ENCODE measurements at regions not wholly inside any gene's neighbourhood (a gene's known extent, or its start where the extent isn't known, plus 50 kb on each side); places are given as distances from the start of the nearest gene placed in this dataset.

GRCh38 chr14:105888151-105888550, 361.8 kb downstream of the TMEM121 start:
- Histone ChIP-seq H3K9me3 (no peaks in the 10 kb centered on the region), H3K36me3 (ENCODE audit: low read depth) (no peaks in the 10 kb centered on the region), H3K4me3 (no peak overlapping the region), H3K4me1 (ENCODE audit: low read depth) (no peaks in the 10 kb centered on the region)
- ATAC-seq (no peak), DNase-seq (no peak)
- TF ChIP-seq CTCF (IDR thresholded peaks at IDR 0.05): no peak
- intact Hi-C loops (cut with DNase I, micrococcal nuclease): no loop called here

GRCh38 chr14:105888784-105889665, 362.6 kb downstream of the TMEM121 start:
- intact Hi-C loops (cut with DNase I, micrococcal nuclease): no loop called here
- DNase-seq: peak in 2 of 3 donors; percentile 7 to 27
- no peaks in the 10 kb centered on the region for H3K4me1 ChIP-seq (ENCODE audit: low read depth)
- no peaks in the 10 kb centered on the region for H3K9me3 ChIP-seq
- ATAC-seq: no peak
- H3K36me3 ChIP-seq (ENCODE audit: low read depth): no peaks in the 10 kb centered on the region
- no peak overlapping the region for H3K4me3 ChIP-seq
- TF ChIP-seq CTCF (IDR thresholded peaks at IDR 0.05): no peak

GRCh38 chr14:105889666-105890473, 363.5 kb downstream of the TMEM121 start:
- intact Hi-C loops (cut with DNase I, micrococcal nuclease): no loop called here
- peak in 2 of 3 donors; percentile 16 to 26 for DNase-seq
- H3K4me1 ChIP-seq (ENCODE audit: low read depth): no peaks in the 10 kb centered on the region
- no peaks in the 10 kb centered on the region for H3K36me3 ChIP-seq (ENCODE audit: low read depth)
- no peak for ATAC-seq
- no peak overlapping the region for H3K4me3 ChIP-seq
- TF ChIP-seq CTCF (IDR thresholded peaks at IDR 0.05): no peak
- H3K9me3 ChIP-seq: no peaks in the 10 kb centered on the region

GRCh38 chr14:105890474-105891220, 364.3 kb downstream of the TMEM121 start:
- ATAC-seq: no peak
- TF ChIP-seq CTCF (IDR thresholded peaks at IDR 0.05): no peak
- Histone ChIP-seq H3K9me3 (no peaks in the 10 kb centered on the region), H3K4me1 (ENCODE audit: low read depth) (no peaks in the 10 kb centered on the region), H3K36me3 (ENCODE audit: low read depth) (no peaks in the 10 kb centered on the region), H3K4me3 (no peak overlapping the region)
- DNase-seq: peak in 2 of 3 donors; percentile 6 to 40
- intact Hi-C loops (cut with DNase I, micrococcal nuclease): no loop called here

- DNase-seq (peak in 1 of 3 donors; percentile 12), ATAC-seq (no peak)
- H3K4me1 ChIP-seq (ENCODE audit: low read depth): no peaks in the 10 kb centered on the region
- no peak overlapping the region for H3K4me3 ChIP-seq
- TF ChIP-seq CTCF (IDR thresholded peaks at IDR 0.05): no peak
- intact Hi-C loops (cut with DNase I, micrococcal nuclease): no loop called here
- no peaks in the 10 kb centered on the region for H3K9me3 ChIP-seq
- no peaks in the 10 kb centered on the region for H3K36me3 ChIP-seq (ENCODE audit: low read depth)
Measured at GRCh38 chr14:105891221-105891602, 364.8 kb downstream of the TMEM121 start.

Measured in mucosa of descending colon (tissue), 3 donors.